AG09319 (cell line): ENCODE measurements at regions not wholly inside any gene's neighbourhood (a gene's known extent, or its start where the extent isn't known, plus 50 kb on each side); places are given as distances from the start of the nearest gene placed in this dataset.
"Not testable (repeated sequence)": the region's sequence is repeated elsewhere in the genome, so short reads cannot be mapped to it uniquely, and the experiment has no call there.

Source experiments
- DNase-seq: peaks from one replicate; pipeline ENCODE4 v3.0.0-alpha.2; 2010; ENCODE audit warnings: low read depth; ENCODE audit errors: extremely low read depth
- CTCF ChIP-seq: IDR thresholded peaks from 2 replicates; pipeline ENCODE4 v1.5.1; 2011; ENCODE audit warnings: low read depth, mild to moderate bottlenecking, inconsistent platforms, low read length, moderate library complexity

GRCh38 chr2:66185497-66186054 lies 249.3 kb upstream of the MEIS1 start:
- no peak for TF ChIP-seq CTCF
- no peak for DNase-seq

- not testable (repeated sequence) for DNase-seq
Observed at GRCh38 chr2:66177128-66177796, 257.7 kb upstream of the MEIS1 start.

- no peak for DNase-seq
- TF ChIP-seq CTCF = no peak
Observed at GRCh38 chr2:66174491-66174890, 260.4 kb upstream of the MEIS1 start.

GRCh38 chr2:66173645-66174044 lies 261.3 kb upstream of the MEIS1 start:
- no peak for DNase-seq
- TF ChIP-seq CTCF = no peak

- TF ChIP-seq CTCF = no peak
Observed at GRCh38 chr2:66171530-66171929, 263.4 kb upstream of the MEIS1 start.

GRCh38 chr2:66170744-66171330 lies 264.1 kb upstream of the MEIS1 start:
- DNase-seq = no peak
- no peak for TF ChIP-seq CTCF

More at GRCh38 chr2:66171530-66171929, 263.4 kb upstream of the MEIS1 start:
- DNase-seq = no peak

- no peak for TF ChIP-seq CTCF
- DNase-seq = no peak
Observed at GRCh38 chr2:66169076-66169475, 265.8 kb upstream of the MEIS1 start.

- no peak for TF ChIP-seq CTCF
- DNase-seq = no peak
Observed at GRCh38 chr2:66164470-66164869, 270.5 kb upstream of the MEIS1 start.
